ENCODE measurements at regions not wholly inside any gene's neighbourhood (a gene's known extent, or its start where the extent isn't known, plus 50 kb on each side); places are given as distances from the start of the nearest gene placed in this dataset.
"Not testable (repeated sequence)": the region's sequence is repeated elsewhere in the genome, so short reads cannot be mapped to it uniquely, and the experiment has no call there.

DNA sequence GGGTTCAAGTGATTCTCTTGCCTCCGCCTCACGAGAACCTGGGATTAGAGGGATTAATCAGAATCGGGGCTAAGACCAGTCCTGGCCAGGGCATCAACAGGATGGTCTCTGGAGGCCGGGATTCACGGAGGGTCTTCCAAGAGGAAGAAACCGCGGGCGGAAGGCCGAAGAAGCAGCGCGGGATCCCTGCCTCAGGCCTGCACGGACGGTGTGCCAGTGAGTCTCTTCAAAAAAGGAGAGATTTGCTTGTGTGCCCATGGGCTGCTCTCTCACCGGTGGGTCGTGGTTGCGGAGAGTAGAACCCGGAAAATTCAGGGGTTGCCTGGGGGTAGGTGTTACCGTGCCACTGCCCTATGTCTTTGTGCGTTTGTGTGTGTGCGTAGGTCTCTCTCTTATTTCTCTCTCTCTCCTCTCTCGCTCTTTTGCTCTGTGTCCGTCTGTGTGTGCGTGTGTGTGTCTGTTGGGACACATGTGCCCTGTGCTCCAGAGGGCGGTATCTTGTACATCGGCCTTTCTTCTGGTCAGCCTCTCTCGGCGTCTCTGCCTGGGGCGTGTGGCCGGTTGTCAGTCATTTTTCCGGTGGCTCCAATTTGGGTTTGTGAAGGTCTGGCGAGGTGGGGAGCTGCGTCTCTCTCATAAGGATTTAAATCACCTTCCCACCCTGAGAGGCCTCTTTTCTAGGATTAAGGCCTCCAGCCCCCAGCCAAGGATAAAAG is 613.2 kb downstream of the KCNJ18 start:
- in situ Hi-C loops (cut with HindIII; ENCODE audit: low pct_unique_long_range_greater_than_20kb, low sequenced_read_pairs): no loop called here
- no peaks in the 10 kb centered on the region for H3K36me3 ChIP-seq (ENCODE audit: control insufficient read depth, insufficient read depth, low read length)
- ATAC-seq (no peak), DNase-seq (ENCODE audit: low read depth, low spot score) (no peak)
- no TSS peak for BruUV-seq (replicated peaks)
- no peak for TF ChIP-seq CTCF (IDR thresholded peaks at IDR 0.05)
- no peak for TF ChIP-seq SIN3A (IDR thresholded peaks at IDR 0.05; ENCODE audit: borderline replicate concordance, insufficient read depth, low read depth, low read length)
- TF ChIP-seq, protein P1, sequence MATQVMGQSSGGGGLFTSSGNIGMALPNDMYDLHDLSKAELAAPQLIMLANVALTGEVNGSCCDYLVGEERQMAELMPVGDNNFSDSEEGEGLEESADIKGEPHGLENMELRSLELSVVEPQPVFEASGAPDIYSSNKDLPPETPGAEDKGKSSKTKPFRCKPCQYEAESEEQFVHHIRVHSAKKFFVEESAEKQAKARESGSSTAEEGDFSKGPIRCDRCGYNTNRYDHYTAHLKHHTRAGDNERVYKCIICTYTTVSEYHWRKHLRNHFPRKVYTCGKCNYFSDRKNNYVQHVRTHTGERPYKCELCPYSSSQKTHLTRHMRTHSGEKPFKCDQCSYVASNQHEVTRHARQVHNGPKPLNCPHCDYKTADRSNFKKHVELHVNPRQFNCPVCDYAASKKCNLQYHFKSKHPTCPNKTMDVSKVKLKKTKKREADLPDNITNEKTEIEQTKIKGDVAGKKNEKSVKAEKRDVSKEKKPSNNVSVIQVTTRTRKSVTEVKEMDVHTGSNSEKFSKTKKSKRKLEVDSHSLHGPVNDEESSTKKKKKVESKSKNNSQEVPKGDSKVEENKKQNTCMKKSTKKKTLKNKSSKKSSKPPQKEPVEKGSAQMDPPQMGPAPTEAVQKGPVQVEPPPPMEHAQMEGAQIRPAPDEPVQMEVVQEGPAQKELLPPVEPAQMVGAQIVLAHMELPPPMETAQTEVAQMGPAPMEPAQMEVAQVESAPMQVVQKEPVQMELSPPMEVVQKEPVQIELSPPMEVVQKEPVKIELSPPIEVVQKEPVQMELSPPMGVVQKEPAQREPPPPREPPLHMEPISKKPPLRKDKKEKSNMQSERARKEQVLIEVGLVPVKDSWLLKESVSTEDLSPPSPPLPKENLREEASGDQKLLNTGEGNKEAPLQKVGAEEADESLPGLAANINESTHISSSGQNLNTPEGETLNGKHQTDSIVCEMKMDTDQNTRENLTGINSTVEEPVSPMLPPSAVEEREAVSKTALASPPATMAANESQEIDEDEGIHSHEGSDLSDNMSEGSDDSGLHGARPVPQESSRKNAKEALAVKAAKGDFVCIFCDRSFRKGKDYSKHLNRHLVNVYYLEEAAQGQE (IDR thresholded peaks at IDR 0.05; ENCODE audit: insufficient read depth in 1 of 2, low read depth in 2 of 2, low read length in 1 of 2): no peak
- TF ChIP-seq POLR2AphosphoS5 (IDR thresholded peaks at IDR 0.05; ENCODE audit: low read depth, low read length): no peak
- TF ChIP-seq TCF7L2 (IDR thresholded peaks at IDR 0.05; ENCODE audit: low read depth, low read length): no peak
- no peak overlapping the region for H3K4me3 ChIP-seq (ENCODE audit: low read depth in 2 of 2, low read length in 2 of 2)
- intact Hi-C loops (cut with micrococcal nuclease; ENCODE audit: unreplicated experiment): no loop called here
- ChIA-PET CTCF (no interaction called here), POLR2A (no interaction called here)
- H3K27me3 ChIP-seq (ENCODE audit: control insufficient read depth, insufficient read depth, low read length): no peaks in the 10 kb centered on the region
- no peak overlapping the region for H3K27ac ChIP-seq (ENCODE audit: low read length)
- H3K9me3 ChIP-seq (ENCODE audit: control insufficient read depth, insufficient read depth, low read depth, low read length): no peaks in the 10 kb centered on the region
- no peaks in the 10 kb centered on the region for H3K4me1 ChIP-seq (ENCODE audit: control insufficient read depth, insufficient read depth, low read length)

- POLR2A ChIA-PET; BruUV-seq (replicated peaks): not testable (repeated sequence)
Observed at GRCh38 chr17:22310292-22310691, 618.0 kb downstream of the KCNJ18 start.

More at GRCh38 chr17:22310292-22310691, 618.0 kb downstream of the KCNJ18 start:
- H3K36me3 ChIP-seq (ENCODE audit: control insufficient read depth, insufficient read depth, low read length); H3K9me3 ChIP-seq (ENCODE audit: control insufficient read depth, insufficient read depth, low read depth, low read length); intact Hi-C loops (cut with micrococcal nuclease; ENCODE audit: unreplicated experiment); H3K4me1 ChIP-seq (ENCODE audit: control insufficient read depth, insufficient read depth, low read length); DNase-seq (ENCODE audit: low read depth, low spot score); H3K4me3 ChIP-seq (ENCODE audit: low read depth in 2 of 2, low read length in 2 of 2); ATAC-seq; in situ Hi-C loops (cut with HindIII; ENCODE audit: low pct_unique_long_range_greater_than_20kb, low sequenced_read_pairs); H3K27ac ChIP-seq (ENCODE audit: low read length); H3K27me3 ChIP-seq (ENCODE audit: control insufficient read depth, insufficient read depth, low read length); CTCF ChIA-PET: not testable (repeated sequence)

Measured in Panc1 (cell line).